Testis (tissue), 2 donors: ENCODE measurements at regions not wholly inside any gene's neighbourhood (a gene's known extent, or its start where the extent isn't known, plus 50 kb on each side); places are given as distances from the start of the nearest gene placed in this dataset.

ENCODE experiments used
- CTCF ChIP-seq, 3 experiments: fragments of 450-650 bp in 2 of 3; fragments of 200-600 bp in 1 of 3; sonication (generic) in 1 of 3; IDR thresholded peaks; one replicate each; pipeline ENCODE4 v1.5.1; 2016 to 2019; ENCODE audit warnings: antibody characterized with exemption in 3 of 3, mild to moderate bottlenecking in 2 of 3, moderate library complexity in 1 of 3
- POLR2A ChIP-seq: fragments of 450-650 bp; IDR thresholded peaks from one replicate; pipeline ENCODE4 v1.6.1; 2017; ENCODE audit warnings: antibody characterized with exemption, mild to moderate bottlenecking, moderate library complexity

- TF ChIP-seq POLR2A, result no peak
- no peak for TF ChIP-seq CTCF (IDR thresholded peaks at IDR 0.05)
These were observed 87.9 kb upstream of the LINGO1 start for GRCh38 chr15:77720655-77721054.
